ENCODE measurements at regions not wholly inside any gene's neighbourhood (a gene's known extent, or its start where the extent isn't known, plus 50 kb on each side); places are given as distances from the start of the nearest gene placed in this dataset.

DNA sequence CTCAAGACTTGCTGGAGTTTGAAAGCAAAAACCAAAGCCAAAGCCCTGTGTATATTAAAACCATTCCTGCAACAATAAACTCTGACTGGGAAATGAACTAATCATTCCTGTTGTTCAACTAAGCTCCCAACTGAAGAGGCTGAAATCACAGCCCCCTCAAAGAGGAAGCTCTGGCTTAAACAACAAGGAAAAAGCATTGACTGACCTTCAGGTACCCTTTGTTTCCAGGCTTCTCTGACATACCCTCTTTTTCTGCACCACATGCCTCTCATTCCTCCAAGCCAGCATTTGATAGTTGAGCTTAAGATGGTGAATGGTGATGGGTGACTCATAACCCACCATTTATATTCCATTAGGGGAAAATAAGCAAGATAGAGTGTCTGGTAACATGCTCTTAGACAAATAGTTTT lies 470.9 kb upstream of the SOX9 start:
- Mint-ChIP-seq H3K4me3 (no peak overlapping the region), H3K27me3 (ENCODE audit: low read depth) (no peaks in the 10 kb centered on the region), H3K9me3 (peaks cover 26% of the 10 kb centered on the region), H3K27ac (no peak overlapping the region), H3K36me3 (peaks cover 5% of the 10 kb centered on the region; the same call in 1 of the 2 replicates), H3K4me1 (no peaks in the 10 kb centered on the region)
- ChIA-PET POLR2A (no interaction called here), CTCF (no interaction called here)
- ATAC-seq (no peak), DNase-seq (ENCODE audit: low spot score) (no peak)
- TF ChIP-seq JUN (CRISPR knock-in tag; IDR thresholded peaks at IDR 0.05), result no peak
- TF ChIP-seq NR2C2 (CRISPR knock-in tag; IDR thresholded peaks at IDR 0.05), result no peak
- TF ChIP-seq FOXK1 (CRISPR knock-in tag; IDR thresholded peaks at IDR 0.05), result no peak
- TF ChIP-seq NFATC4 (CRISPR knock-in tag; IDR thresholded peaks at IDR 0.05), result no peak
- TF ChIP-seq, protein P1, sequence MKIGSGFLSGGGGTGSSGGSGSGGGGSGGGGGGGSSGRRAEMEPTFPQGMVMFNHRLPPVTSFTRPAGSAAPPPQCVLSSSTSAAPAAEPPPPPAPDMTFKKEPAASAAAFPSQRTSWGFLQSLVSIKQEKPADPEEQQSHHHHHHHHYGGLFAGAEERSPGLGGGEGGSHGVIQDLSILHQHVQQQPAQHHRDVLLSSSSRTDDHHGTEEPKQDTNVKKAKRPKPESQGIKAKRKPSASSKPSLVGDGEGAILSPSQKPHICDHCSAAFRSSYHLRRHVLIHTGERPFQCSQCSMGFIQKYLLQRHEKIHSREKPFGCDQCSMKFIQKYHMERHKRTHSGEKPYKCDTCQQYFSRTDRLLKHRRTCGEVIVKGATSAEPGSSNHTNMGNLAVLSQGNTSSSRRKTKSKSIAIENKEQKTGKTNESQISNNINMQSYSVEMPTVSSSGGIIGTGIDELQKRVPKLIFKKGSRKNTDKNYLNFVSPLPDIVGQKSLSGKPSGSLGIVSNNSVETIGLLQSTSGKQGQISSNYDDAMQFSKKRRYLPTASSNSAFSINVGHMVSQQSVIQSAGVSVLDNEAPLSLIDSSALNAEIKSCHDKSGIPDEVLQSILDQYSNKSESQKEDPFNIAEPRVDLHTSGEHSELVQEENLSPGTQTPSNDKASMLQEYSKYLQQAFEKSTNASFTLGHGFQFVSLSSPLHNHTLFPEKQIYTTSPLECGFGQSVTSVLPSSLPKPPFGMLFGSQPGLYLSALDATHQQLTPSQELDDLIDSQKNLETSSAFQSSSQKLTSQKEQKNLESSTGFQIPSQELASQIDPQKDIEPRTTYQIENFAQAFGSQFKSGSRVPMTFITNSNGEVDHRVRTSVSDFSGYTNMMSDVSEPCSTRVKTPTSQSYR (CRISPR knock-in tag; IDR thresholded peaks at IDR 0.05), result no peak
- TF ChIP-seq, protein P2, sequence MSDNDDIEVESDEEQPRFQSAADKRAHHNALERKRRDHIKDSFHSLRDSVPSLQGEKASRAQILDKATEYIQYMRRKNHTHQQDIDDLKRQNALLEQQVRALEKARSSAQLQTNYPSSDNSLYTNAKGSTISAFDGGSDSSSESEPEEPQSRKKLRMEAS (CRISPR knock-in tag; IDR thresholded peaks at IDR 0.05), result no peak
- no peak for TF ChIP-seq NFE2L1 (CRISPR knock-in tag; IDR thresholded peaks at IDR 0.05)
- no peak for TF ChIP-seq CREB1 (CRISPR knock-in tag; IDR thresholded peaks at IDR 0.05)
- no peak for TF ChIP-seq ZBTB21 (CRISPR knock-in tag; IDR thresholded peaks at IDR 0.05; ENCODE audit: borderline replicate concordance)
- TF ChIP-seq, protein P3, sequence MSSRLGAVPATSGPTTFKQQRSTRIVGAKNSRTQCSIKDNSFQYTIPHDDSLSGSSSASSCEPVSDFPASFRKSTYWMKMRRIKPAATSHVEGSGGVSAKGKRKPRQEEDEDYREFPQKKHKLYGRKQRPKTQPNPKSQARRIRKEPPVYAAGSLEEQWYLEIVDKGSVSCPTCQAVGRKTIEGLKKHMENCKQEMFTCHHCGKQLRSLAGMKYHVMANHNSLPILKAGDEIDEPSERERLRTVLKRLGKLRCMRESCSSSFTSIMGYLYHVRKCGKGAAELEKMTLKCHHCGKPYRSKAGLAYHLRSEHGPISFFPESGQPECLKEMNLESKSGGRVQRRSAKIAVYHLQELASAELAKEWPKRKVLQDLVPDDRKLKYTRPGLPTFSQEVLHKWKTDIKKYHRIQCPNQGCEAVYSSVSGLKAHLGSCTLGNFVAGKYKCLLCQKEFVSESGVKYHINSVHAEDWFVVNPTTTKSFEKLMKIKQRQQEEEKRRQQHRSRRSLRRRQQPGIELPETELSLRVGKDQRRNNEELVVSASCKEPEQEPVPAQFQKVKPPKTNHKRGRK (CRISPR knock-in tag; IDR thresholded peaks at IDR 0.05; ENCODE audit: borderline replicate concordance), result no peak
- TF ChIP-seq ZNF317 (CRISPR knock-in tag; IDR thresholded peaks at IDR 0.05; ENCODE audit: borderline replicate concordance, low read depth), result no peak
- no peak for TF ChIP-seq TEAD1 (CRISPR knock-in tag; IDR thresholded peaks at IDR 0.05)
- TF ChIP-seq RELA (CRISPR knock-in tag; IDR thresholded peaks at IDR 0.05; ENCODE audit: borderline replicate concordance), result no peak
- TF ChIP-seq, protein P4, sequence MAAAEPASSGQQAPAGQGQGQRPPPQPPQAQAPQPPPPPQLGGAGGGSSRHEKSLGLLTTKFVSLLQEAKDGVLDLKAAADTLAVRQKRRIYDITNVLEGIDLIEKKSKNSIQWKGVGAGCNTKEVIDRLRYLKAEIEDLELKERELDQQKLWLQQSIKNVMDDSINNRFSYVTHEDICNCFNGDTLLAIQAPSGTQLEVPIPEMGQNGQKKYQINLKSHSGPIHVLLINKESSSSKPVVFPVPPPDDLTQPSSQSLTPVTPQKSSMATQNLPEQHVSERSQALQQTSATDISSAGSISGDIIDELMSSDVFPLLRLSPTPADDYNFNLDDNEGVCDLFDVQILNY (CRISPR knock-in tag; IDR thresholded peaks at IDR 0.05), result no peak
- TF ChIP-seq, protein P5, sequence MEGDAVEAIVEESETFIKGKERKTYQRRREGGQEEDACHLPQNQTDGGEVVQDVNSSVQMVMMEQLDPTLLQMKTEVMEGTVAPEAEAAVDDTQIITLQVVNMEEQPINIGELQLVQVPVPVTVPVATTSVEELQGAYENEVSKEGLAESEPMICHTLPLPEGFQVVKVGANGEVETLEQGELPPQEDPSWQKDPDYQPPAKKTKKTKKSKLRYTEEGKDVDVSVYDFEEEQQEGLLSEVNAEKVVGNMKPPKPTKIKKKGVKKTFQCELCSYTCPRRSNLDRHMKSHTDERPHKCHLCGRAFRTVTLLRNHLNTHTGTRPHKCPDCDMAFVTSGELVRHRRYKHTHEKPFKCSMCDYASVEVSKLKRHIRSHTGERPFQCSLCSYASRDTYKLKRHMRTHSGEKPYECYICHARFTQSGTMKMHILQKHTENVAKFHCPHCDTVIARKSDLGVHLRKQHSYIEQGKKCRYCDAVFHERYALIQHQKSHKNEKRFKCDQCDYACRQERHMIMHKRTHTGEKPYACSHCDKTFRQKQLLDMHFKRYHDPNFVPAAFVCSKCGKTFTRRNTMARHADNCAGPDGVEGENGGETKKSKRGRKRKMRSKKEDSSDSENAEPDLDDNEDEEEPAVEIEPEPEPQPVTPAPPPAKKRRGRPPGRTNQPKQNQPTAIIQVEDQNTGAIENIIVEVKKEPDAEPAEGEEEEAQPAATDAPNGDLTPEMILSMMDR (IDR thresholded peaks at IDR 0.05), result no peak
- TF ChIP-seq MXD4 (CRISPR knock-in tag; IDR thresholded peaks at IDR 0.05; ENCODE audit: borderline replicate concordance), result no peak
- TF ChIP-seq JAZF1 (CRISPR knock-in tag; IDR thresholded peaks at IDR 0.05), result no peak
- TF ChIP-seq ATF1 (CRISPR knock-in tag; IDR thresholded peaks at IDR 0.05), result no peak

DNA sequence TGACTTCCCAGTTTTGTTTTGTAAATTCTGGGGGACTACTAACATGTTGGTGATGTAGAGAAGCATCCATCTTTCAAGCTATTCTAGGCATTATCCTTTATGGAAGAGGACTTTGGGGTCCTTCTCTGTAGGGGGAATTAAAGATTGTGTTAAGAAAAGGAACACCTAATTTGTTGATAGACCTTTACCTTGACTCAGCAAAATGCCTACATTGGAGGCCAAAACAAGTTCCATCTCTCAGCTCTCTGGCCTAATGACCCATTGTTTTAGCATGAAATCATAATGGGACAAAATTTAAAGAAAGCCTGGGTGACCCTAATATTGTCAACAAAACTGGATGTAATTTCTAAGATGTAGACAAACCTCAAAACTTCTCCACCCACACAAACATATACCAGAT lies 465.3 kb upstream of the SOX9 start:
- Mint-ChIP-seq H3K9me3 (peaks cover 8% of the 10 kb centered on the region), H3K4me3 (no peak overlapping the region), H3K36me3 (no peaks in the 10 kb centered on the region), H3K27ac (no peak overlapping the region), H3K27me3 (ENCODE audit: low read depth) (no peaks in the 10 kb centered on the region), H3K4me1 (no peaks in the 10 kb centered on the region)
- ATAC-seq, result no peak
- DNase-seq (ENCODE audit: low spot score), result no peak
- POLR2A ChIA-PET, result no interaction called here
- CTCF ChIA-PET, result no interaction called here
- TF ChIP-seq, protein P6, sequence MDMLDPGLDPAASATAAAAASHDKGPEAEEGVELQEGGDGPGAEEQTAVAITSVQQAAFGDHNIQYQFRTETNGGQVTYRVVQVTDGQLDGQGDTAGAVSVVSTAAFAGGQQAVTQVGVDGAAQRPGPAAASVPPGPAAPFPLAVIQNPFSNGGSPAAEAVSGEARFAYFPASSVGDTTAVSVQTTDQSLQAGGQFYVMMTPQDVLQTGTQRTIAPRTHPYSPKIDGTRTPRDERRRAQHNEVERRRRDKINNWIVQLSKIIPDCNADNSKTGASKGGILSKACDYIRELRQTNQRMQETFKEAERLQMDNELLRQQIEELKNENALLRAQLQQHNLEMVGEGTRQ (CRISPR knock-in tag; IDR thresholded peaks at IDR 0.05), result no peak
- TF ChIP-seq, protein P7, sequence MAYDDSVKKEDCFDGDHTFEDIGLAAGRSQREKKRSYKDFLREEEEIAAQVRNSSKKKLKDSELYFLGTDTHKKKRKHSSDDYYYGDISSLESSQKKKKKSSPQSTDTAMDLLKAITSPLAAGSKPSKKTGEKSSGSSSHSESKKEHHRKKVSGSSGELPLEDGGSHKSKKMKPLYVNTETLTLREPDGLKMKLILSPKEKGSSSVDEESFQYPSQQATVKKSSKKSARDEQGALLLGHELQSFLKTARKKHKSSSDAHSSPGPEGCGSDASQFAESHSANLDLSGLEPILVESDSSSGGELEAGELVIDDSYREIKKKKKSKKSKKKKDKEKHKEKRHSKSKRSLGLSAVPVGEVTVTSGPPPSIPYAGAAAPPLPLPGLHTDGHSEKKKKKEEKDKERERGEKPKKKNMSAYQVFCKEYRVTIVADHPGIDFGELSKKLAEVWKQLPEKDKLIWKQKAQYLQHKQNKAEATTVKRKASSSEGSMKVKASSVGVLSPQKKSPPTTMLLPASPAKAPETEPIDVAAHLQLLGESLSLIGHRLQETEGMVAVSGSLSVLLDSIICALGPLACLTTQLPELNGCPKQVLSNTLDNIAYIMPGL (CRISPR knock-in tag; IDR thresholded peaks at IDR 0.05), result no peak
- TF ChIP-seq, protein P8, sequence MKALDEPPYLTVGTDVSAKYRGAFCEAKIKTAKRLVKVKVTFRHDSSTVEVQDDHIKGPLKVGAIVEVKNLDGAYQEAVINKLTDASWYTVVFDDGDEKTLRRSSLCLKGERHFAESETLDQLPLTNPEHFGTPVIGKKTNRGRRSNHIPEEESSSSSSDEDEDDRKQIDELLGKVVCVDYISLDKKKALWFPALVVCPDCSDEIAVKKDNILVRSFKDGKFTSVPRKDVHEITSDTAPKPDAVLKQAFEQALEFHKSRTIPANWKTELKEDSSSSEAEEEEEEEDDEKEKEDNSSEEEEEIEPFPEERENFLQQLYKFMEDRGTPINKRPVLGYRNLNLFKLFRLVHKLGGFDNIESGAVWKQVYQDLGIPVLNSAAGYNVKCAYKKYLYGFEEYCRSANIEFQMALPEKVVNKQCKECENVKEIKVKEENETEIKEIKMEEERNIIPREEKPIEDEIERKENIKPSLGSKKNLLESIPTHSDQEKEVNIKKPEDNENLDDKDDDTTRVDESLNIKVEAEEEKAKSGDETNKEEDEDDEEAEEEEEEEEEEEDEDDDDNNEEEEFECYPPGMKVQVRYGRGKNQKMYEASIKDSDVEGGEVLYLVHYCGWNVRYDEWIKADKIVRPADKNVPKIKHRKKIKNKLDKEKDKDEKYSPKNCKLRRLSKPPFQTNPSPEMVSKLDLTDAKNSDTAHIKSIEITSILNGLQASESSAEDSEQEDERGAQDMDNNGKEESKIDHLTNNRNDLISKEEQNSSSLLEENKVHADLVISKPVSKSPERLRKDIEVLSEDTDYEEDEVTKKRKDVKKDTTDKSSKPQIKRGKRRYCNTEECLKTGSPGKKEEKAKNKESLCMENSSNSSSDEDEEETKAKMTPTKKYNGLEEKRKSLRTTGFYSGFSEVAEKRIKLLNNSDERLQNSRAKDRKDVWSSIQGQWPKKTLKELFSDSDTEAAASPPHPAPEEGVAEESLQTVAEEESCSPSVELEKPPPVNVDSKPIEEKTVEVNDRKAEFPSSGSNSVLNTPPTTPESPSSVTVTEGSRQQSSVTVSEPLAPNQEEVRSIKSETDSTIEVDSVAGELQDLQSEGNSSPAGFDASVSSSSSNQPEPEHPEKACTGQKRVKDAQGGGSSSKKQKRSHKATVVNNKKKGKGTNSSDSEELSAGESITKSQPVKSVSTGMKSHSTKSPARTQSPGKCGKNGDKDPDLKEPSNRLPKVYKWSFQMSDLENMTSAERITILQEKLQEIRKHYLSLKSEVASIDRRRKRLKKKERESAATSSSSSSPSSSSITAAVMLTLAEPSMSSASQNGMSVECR (CRISPR knock-in tag; IDR thresholded peaks at IDR 0.05; ENCODE audit: borderline replicate concordance), result no peak
